Adrenal gland (tissue), 9 donors: ENCODE measurements at regions not wholly inside any gene's neighbourhood (a gene's known extent, or its start where the extent isn't known, plus 50 kb on each side); places are given as distances from the start of the nearest gene placed in this dataset.

ENCODE experiments used
- DNase-seq, 7 donors: peaks; one replicate each; pipeline ENCODE4 v3.0.0-alpha.2; 2019 to 2020
- H3K27ac ChIP-seq, 5 donors: fragments of 200-600 bp; sonication (generic) in 4 of 5; 1 replicate in 3 of 5; 2 replicates in 2 of 5; pipeline versions ENCODE4 v1.5.1 to v1.8.0; 2016 to 2020; ENCODE audit warnings: mild to moderate bottlenecking in 1 of 5
- H3K27me3 ChIP-seq: fragments of 200-600 bp; 2 replicates; pipeline ENCODE4 v1.8.0; 2021
- H3K36me3 ChIP-seq, 2 donors: fragments of 200-600 bp; replicated peaks in 1 of 2; 1 replicate in 1 of 2; 2 replicates in 1 of 2; pipeline versions ENCODE4 v1.5.1 to v1.8.0; 2018 to 2022
- H3K4me1 ChIP-seq, 2 donors: fragments of 200-600 bp; replicated peaks in 1 of 2; 1 replicate in 1 of 2; 2 replicates in 1 of 2; pipeline versions ENCODE4 v1.5.1 to v1.8.0; 2018 to 2021
- H3K4me3 ChIP-seq, 4 donors: fragments of 200-600 bp; sonication (generic) in 3 of 4; one replicate each; pipeline ENCODE4 v1.5.1; 2016 to 2018
- H3K9me3 ChIP-seq, 3 donors: fragments of 200-600 bp; sonication (generic) in 1 of 3; replicated peaks in 1 of 3; 1 replicate in 2 of 3; 2 replicates in 1 of 3; pipeline versions ENCODE4 v1.5.1 to v1.8.0; 2016 to 2021
- POLR2A ChIP-seq, 2 donors: fragments of 450-650 bp; IDR thresholded peaks; one replicate each; pipeline ENCODE4 v1.6.1; 2017; ENCODE audit warnings: antibody characterized with exemption in 2 of 2, mild to moderate bottlenecking in 2 of 2, moderate library complexity in 1 of 2
- WGBS, 4 donors: extraction: QIAGEN DNeasy Blood & Tissue Kit in 2 of 4; methylation state at CpG; one replicate each; pipeline versions ENCODE4 v1.1.5 to v1.1.7; 2013 to 2017; 5-methylcytosine and 5-hydroxymethylcytosine counted together
- intact Hi-C, 2 donors: fragments of 100-400 bp; cut with DNase I; formaldehyde crosslinking; loops; one replicate each; pipeline versions ENCODE4 v1.14.1 to v1.15.0; 2022 to 2023
- TF ChIP-seq, protein P1 (sequence below), 6 experiments: fragments of 450-650 bp in 4 of 6; fragments of 200-600 bp in 2 of 6; sonication (generic) in 1 of 6; IDR thresholded peaks; 1 replicate in 5 of 6; 2 replicates in 1 of 6; pipeline versions ENCODE4 v1.5.1 to v1.8.0; 2016 to 2021; ENCODE audit warnings: antibody characterized with exemption in 6 of 6, mild to moderate bottlenecking in 2 of 6, moderate library complexity in 1 of 6
- donor health status: healthy with polysubstance abuse.
- donor health status: Bipolar disorder and iron deficiency.
- donor health status: DM: yes; HTN: yes; CAD: no.
- donor health status: DM: no; HTN: no; CAD: no.
- donor health status: DM: no; HTN: no; CAD: no.

DNA sequence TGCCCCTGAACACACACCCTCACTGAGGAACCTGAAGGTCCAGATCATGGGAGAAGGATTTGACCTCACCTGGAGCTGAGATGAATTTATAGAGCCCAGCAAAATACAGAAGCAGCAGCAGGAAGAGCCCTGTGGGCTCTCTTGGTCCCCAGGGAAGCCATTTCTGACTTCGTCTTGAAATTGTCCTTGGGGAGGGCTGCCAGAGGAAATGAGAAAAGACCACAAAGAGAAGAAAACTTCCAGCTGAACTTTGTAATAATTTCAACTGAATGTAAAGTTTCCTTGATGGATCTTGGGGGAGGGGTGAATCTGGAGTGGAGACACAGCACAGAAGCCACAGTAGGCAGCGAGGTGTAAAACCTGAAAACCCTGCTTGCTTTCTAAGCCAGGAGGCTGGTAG is 500.9 kb upstream of the NXPH2 start:
- Histone ChIP-seq H3K9me3 (no peaks in the 10 kb centered on the region), H3K4me3 (no peak overlapping the region), H3K4me1 (no peaks in the 10 kb centered on the region), H3K27me3 (no peaks in the 10 kb centered on the region), H3K27ac (no peak overlapping the region), H3K36me3 (no peaks in the 10 kb centered on the region)
- 51 to 68% (median 59%) methylated on average over 2 of the region's 2 CpGs for WGBS, 4 donors
- TF ChIP-seq, protein P1, sequence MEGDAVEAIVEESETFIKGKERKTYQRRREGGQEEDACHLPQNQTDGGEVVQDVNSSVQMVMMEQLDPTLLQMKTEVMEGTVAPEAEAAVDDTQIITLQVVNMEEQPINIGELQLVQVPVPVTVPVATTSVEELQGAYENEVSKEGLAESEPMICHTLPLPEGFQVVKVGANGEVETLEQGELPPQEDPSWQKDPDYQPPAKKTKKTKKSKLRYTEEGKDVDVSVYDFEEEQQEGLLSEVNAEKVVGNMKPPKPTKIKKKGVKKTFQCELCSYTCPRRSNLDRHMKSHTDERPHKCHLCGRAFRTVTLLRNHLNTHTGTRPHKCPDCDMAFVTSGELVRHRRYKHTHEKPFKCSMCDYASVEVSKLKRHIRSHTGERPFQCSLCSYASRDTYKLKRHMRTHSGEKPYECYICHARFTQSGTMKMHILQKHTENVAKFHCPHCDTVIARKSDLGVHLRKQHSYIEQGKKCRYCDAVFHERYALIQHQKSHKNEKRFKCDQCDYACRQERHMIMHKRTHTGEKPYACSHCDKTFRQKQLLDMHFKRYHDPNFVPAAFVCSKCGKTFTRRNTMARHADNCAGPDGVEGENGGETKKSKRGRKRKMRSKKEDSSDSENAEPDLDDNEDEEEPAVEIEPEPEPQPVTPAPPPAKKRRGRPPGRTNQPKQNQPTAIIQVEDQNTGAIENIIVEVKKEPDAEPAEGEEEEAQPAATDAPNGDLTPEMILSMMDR (IDR thresholded peaks at IDR 0.05) = no peak
- no peak for TF ChIP-seq POLR2A (IDR thresholded peaks at IDR 0.05)
- intact Hi-C loops = no loop called here
- DNase-seq = no peak

DNA sequence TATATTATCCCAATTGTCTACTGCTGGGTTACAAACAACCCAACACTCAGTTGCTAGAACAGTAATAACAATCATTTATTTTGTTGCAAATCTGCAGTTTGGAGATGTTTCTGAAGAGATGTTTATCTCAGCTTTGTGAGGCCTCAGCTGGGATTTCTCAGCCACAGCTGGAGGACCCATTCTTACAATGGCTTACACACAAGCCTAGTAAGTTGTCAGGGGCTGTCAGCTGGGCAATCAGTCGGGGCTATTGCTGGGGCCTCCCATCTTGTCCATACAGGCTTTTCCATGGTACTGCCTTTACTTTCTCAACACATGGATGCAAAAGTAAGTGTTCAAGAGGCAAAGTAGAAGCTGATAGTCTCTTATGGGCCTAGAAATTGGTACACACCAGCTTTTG is 491.7 kb upstream of the NXPH2 start:
- WGBS, 4 donors = 56 to 83% (median 59%) methylated on average over 1 of the region's 1 CpG
- no peak for DNase-seq
- Histone ChIP-seq H3K27ac (no peak overlapping the region), H3K36me3 (no peaks in the 10 kb centered on the region), H3K4me1 (no peaks in the 10 kb centered on the region), H3K9me3 (no peaks in the 10 kb centered on the region), H3K27me3 (no peaks in the 10 kb centered on the region), H3K4me3 (no peak overlapping the region)
- TF ChIP-seq, protein P1 (IDR thresholded peaks at IDR 0.05) = no peak
- no peak for TF ChIP-seq POLR2A (IDR thresholded peaks at IDR 0.05)
- intact Hi-C loops = no loop called here

DNA sequence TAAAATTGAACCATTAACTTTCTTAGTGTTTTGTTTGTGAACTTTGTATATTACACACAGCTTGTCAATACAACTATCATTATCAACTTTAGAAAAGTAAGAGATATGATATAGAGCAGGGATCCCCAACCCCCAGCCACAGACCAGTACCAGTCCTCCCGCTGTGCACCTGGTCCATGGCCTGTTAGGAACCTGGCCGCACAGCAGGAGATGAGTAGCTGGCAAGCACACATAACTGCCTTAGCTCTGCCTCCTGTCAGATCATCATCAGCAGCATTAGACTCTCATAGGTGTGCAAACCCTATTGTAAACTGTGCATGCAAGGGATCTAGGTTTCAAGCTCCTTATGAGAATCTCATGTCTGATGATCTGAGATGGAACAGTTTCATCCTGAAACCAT is 491.0 kb upstream of the NXPH2 start:
- intact Hi-C loops = no loop called here
- no peaks in the 10 kb centered on the region for H3K27me3 ChIP-seq
- no peak for DNase-seq
- no peaks in the 10 kb centered on the region for H3K9me3 ChIP-seq
- no peak for TF ChIP-seq POLR2A (IDR thresholded peaks at IDR 0.05)
- TF ChIP-seq, protein P1 (IDR thresholded peaks at IDR 0.05) = no peak
- H3K4me3 ChIP-seq = no peak overlapping the region
- H3K27ac ChIP-seq = no peak overlapping the region
- WGBS, 4 donors = 80 to 94% (median 85%) methylated on average over 2 of the region's 2 CpGs
- no peaks in the 10 kb centered on the region for H3K4me1 ChIP-seq
- H3K36me3 ChIP-seq = no peaks in the 10 kb centered on the region

DNA sequence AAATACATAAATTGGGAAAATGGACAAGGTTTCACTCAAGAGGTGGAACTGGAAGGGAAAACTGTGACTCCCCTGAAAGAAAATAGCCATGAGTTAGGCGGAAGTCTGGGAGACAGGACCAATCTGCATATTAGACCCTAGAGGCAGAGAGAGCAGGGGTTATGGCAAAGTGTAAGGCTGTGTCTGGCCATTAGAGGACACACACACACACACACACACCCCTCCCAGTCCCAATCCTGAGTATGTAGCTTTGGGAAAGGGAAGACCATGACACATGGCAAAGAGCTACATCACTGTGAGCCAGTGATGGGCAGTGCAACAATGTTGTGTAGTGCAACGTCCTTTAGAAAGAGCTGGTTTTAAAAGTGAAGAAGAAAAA is 479.9 kb upstream of the NXPH2 start:
- no peak overlapping the region for H3K27ac ChIP-seq
- H3K27me3 ChIP-seq = no peaks in the 10 kb centered on the region
- no peak for DNase-seq
- H3K4me3 ChIP-seq = no peak overlapping the region
- no peaks in the 10 kb centered on the region for H3K9me3 ChIP-seq
- no peaks in the 10 kb centered on the region for H3K36me3 ChIP-seq
- intact Hi-C loops = no loop called here
- no peaks in the 10 kb centered on the region for H3K4me1 ChIP-seq
- WGBS, 4 donors = 70 to 84% (median 76%) methylated on average over 2 of the region's 2 CpGs
- TF ChIP-seq, protein P1 (IDR thresholded peaks at IDR 0.05) = no peak
- no peak for TF ChIP-seq POLR2A (IDR thresholded peaks at IDR 0.05)
